OCI-LY3 (cell line): ENCODE measurements at regions not wholly inside any gene's neighbourhood (a gene's known extent, or its start where the extent isn't known, plus 50 kb on each side); places are given as distances from the start of the nearest gene placed in this dataset.

Experiments
- H2AFZ ChIP-seq: fragments of 200-600, 300-600 bp; shearing (Covaris generic); 2 replicates; pipeline ENCODE4 v1.6.0; 2014; ENCODE audit warnings: antibody characterized with exemption, low read depth, low read length
- H3K27ac ChIP-seq: fragments of 200-600, 300-600 bp; sonication (generic); 2 replicates; pipeline ENCODE4 v1.5.1; 2014; ENCODE audit warnings: mild to moderate bottlenecking, low read length, moderate library complexity, mixed read lengths
- H3K27me3 ChIP-seq: fragments of 200-600, 300-600 bp; sonication (generic); 2 replicates; pipeline ENCODE4 v1.6.1; 2014; ENCODE audit warnings: low read depth, low read length, mixed read lengths
- H3K36me3 ChIP-seq: fragments of 200-600, 300-600 bp; sonication (generic); replicated peaks from 2 replicates; pipeline ENCODE3; 2014; ENCODE audit warnings: low read depth, low read length, mixed read lengths
- H3K4me1 ChIP-seq: fragments of 300-600, 200-600 bp; sonication (generic); 2 replicates; pipeline ENCODE4 v1.6.1; 2014; ENCODE audit warnings: low read length, mixed read lengths
- H3K4me2 ChIP-seq: fragments of 200-600, 300-600 bp; sonication (generic); 2 replicates; pipeline ENCODE4 v1.6.1; 2014; ENCODE audit warnings: low read length, mixed read lengths
- H3K4me3 ChIP-seq: fragments of 300-600, 200-600 bp; sonication (generic); 2 replicates; pipeline ENCODE4 v1.5.1; 2014; ENCODE audit warnings: antibody characterized with exemption, mild to moderate bottlenecking, low read length, moderate library complexity
- H3K79me2 ChIP-seq: fragments of 300-600, 200-600 bp; shearing (Covaris generic); 2 replicates; pipeline ENCODE4 v1.6.1; 2014; ENCODE audit warnings: mild to moderate bottlenecking, low read length, mixed read lengths
- H3K9ac ChIP-seq: fragments of 300-600, 200-600 bp; shearing (Covaris generic); 2 replicates; pipeline ENCODE4 v1.6.0; 2014; ENCODE audit warnings: mild to moderate bottlenecking, low read length, moderate library complexity
- H3K9me3 ChIP-seq: fragments of 200-600, 300-600 bp; shearing (Covaris generic); 2 replicates; pipeline ENCODE4 v1.6.1; 2014; ENCODE audit warnings: low read length, mixed read lengths; ENCODE audit not compliant: insufficient read depth
- H4K20me1 ChIP-seq: fragments of 200-600, 300-600 bp; sonication (generic); 2 replicates; pipeline ENCODE4 v1.6.1; 2016; ENCODE audit warnings: low read length, mixed read lengths; ENCODE audit not compliant: insufficient read depth
- CTCF ChIP-seq: fragments of 200-600, 300-600 bp; sonication (generic); IDR thresholded peaks from 2 replicates; pipeline ENCODE4 v1.5.1; 2014; ENCODE audit warnings: antibody characterized with exemption, low read length, low read depth
- EZH2phosphoT487 ChIP-seq: fragments of 200-600 bp; shearing (Covaris generic); IDR thresholded peaks from 2 replicates; pipeline ENCODE4 v1.6.1; 2018; ENCODE audit warnings: antibody characterized with exemption, mixed run types, low read depth

GRCh38 chr2:8138923-8139667 lies 542.8 kb upstream of the ID2 start:
- H3K9ac ChIP-seq = no peak overlapping the region
- no peak overlapping the region for H3K4me3 ChIP-seq
- TF ChIP-seq CTCF (no peak), EZH2phosphoT487 (no peak)
- H4K20me1 ChIP-seq = no peaks in the 10 kb centered on the region
- no peaks in the 10 kb centered on the region for H3K79me2 ChIP-seq
- no peak overlapping the region for H2AFZ ChIP-seq
- H3K4me1 ChIP-seq = no peaks in the 10 kb centered on the region
- H3K4me2 ChIP-seq = no peak overlapping the region
- H3K9me3 ChIP-seq = no peaks in the 10 kb centered on the region
- no peak overlapping the region for H3K27ac ChIP-seq
- no peaks in the 10 kb centered on the region for H3K36me3 ChIP-seq
- no peaks in the 10 kb centered on the region for H3K27me3 ChIP-seq

GRCh38 chr2:8139668-8140200 lies 542.1 kb upstream of the ID2 start:
- Histone ChIP-seq H3K27me3 (no peaks in the 10 kb centered on the region), H3K9ac (no peak overlapping the region), H3K4me1 (peaks cover under 1% of the 10 kb centered on the region), H3K79me2 (no peaks in the 10 kb centered on the region), H2AFZ (no peak overlapping the region), H4K20me1 (no peaks in the 10 kb centered on the region), H3K4me3 (no peak overlapping the region), H3K9me3 (no peaks in the 10 kb centered on the region), H3K4me2 (no peak overlapping the region), H3K36me3 (no peaks in the 10 kb centered on the region), H3K27ac (no peak overlapping the region)
- no peak for TF ChIP-seq EZH2phosphoT487
- no peak for TF ChIP-seq CTCF

GRCh38 chr2:8141079-8141707 lies 540.7 kb upstream of the ID2 start:
- H3K4me1 ChIP-seq = peaks cover 16% of the 10 kb centered on the region
- H3K4me3 ChIP-seq = no peak overlapping the region
- no peaks in the 10 kb centered on the region for H3K36me3 ChIP-seq
- no peak overlapping the region for H3K9ac ChIP-seq
- H4K20me1 ChIP-seq = no peaks in the 10 kb centered on the region
- no peaks in the 10 kb centered on the region for H3K79me2 ChIP-seq
- no peak for TF ChIP-seq CTCF
- TF ChIP-seq EZH2phosphoT487 = no peak
- no peaks in the 10 kb centered on the region for H3K9me3 ChIP-seq
- no peaks in the 10 kb centered on the region for H3K27me3 ChIP-seq
- H3K4me2 ChIP-seq = no peak overlapping the region
- no peak overlapping the region for H3K27ac ChIP-seq
- H2AFZ ChIP-seq = no peak overlapping the region

GRCh38 chr2:8141780-8142179 lies 540.1 kb upstream of the ID2 start:
- TF ChIP-seq CTCF (no peak), EZH2phosphoT487 (no peak)
- H3K27me3 ChIP-seq = no peaks in the 10 kb centered on the region
- no peak overlapping the region for H3K9ac ChIP-seq
- H3K36me3 ChIP-seq = no peaks in the 10 kb centered on the region
- H3K9me3 ChIP-seq = no peaks in the 10 kb centered on the region
- H2AFZ ChIP-seq = no peak overlapping the region
- H3K27ac ChIP-seq = no peak overlapping the region
- H4K20me1 ChIP-seq = no peaks in the 10 kb centered on the region
- H3K79me2 ChIP-seq = no peaks in the 10 kb centered on the region
- no peak overlapping the region for H3K4me3 ChIP-seq
- H3K4me1 ChIP-seq = peaks cover 16% of the 10 kb centered on the region
- H3K4me2 ChIP-seq = no peak overlapping the region
